Body of pancreas (tissue), 4 donors: ENCODE measurements at regions not wholly inside any gene's neighbourhood (a gene's known extent, or its start where the extent isn't known, plus 50 kb on each side); places are given as distances from the start of the nearest gene placed in this dataset.

Experiments used
- ATAC-seq: fragments of 150-250 bp; one replicate; pipeline ENCODE4 v1.9.1; 2016
- DNase-seq, 4 donors: peaks; one replicate each; pipeline ENCODE4 v3.0.0-alpha.2; 2019
- H3K27ac ChIP-seq, 4 donors: fragments of 200-600 bp; sonication (generic); 1 replicate in 3 of 4; 2 replicates in 1 of 4; pipeline versions ENCODE4 v1.5.1 to v1.6.1; 2016 to 2019; ENCODE audit warnings: mild to moderate bottlenecking in 1 of 4, mixed read lengths in 1 of 4, moderate library complexity in 1 of 4
- H3K27me3 ChIP-seq, 2 donors: fragments of 200-600 bp; sonication (generic); one replicate each; pipeline ENCODE4 v1.6.0; 2016; ENCODE audit warnings: mild to moderate bottlenecking in 1 of 2
- H3K36me3 ChIP-seq, 2 donors: fragments of 200-600 bp; sonication (generic); replicated peaks in 1 of 2; 2 replicates each; pipeline ENCODE4 v1.5.1; 2016; ENCODE audit warnings: low read depth in 2 of 2; ENCODE audit not compliant: insufficient read depth in 1 of 2
- H3K4me1 ChIP-seq: fragments of 200-600 bp; sonication (generic); one replicate; pipeline ENCODE4 v1.6.0; 2016
- H3K4me3 ChIP-seq, 2 donors: fragments of 200-600 bp; sonication (generic); 1 replicate in 1 of 2; 2 replicates in 1 of 2; pipeline ENCODE4 v1.5.1; 2016 to 2019
- H3K9me3 ChIP-seq, 3 donors: fragments of 200-600 bp; sonication (generic); 1 replicate in 2 of 3; 2 replicates in 1 of 3; pipeline ENCODE4 v1.5.1; 2016
- CTCF ChIP-seq, 7 experiments: fragments of 450-650 bp in 4 of 7; fragments of 200-600 bp in 3 of 7; sonication (generic) in 3 of 7; IDR thresholded peaks; one replicate each; pipeline ENCODE4 v1.5.1; 2016 to 2019; ENCODE audit warnings: antibody characterized with exemption in 7 of 7
- POLR2A ChIP-seq, 3 donors: fragments of 450-650 bp; IDR thresholded peaks; one replicate each; pipeline ENCODE4 v1.6.1; 2016; ENCODE audit warnings: antibody characterized with exemption in 3 of 3, mild to moderate bottlenecking in 2 of 3
- WGBS, 2 donors: methylation state at CpG; one replicate each; pipeline ENCODE4 v1.1.5; 2017; 5-methylcytosine and 5-hydroxymethylcytosine counted together
- intact Hi-C: fragments of 100-400 bp; cut with DNase I; formaldehyde crosslinking; loops from one replicate; pipeline ENCODE4 v1.15.1; 2023

GRCh38 chr3:194744826-194745225 is 59.1 kb downstream of the FAM43A start:
- peaks cover 10% of the 10 kb centered on the region for H3K4me1 ChIP-seq
- intact Hi-C loops, result no loop called here
- DNase-seq (no peak), ATAC-seq (no peak)
- 74 to 76% methylated on average over 4 of the region's 4 CpGs for WGBS, 2 donors
- H3K27me3 ChIP-seq, result no peaks in the 10 kb centered on the region
- H3K4me3 ChIP-seq, result no peak overlapping the region
- no peaks in the 10 kb centered on the region for H3K9me3 ChIP-seq
- no peaks in the 10 kb centered on the region for H3K36me3 ChIP-seq
- H3K27ac ChIP-seq, result no peak overlapping the region
- TF ChIP-seq CTCF (IDR thresholded peaks at IDR 0.05), result no peak
- TF ChIP-seq POLR2A (IDR thresholded peaks at IDR 0.05), result no peak

- Histone ChIP-seq H3K9me3 (no peaks in the 10 kb centered on the region), H3K27me3 (no peaks in the 10 kb centered on the region), H3K27ac (no peak overlapping the region), H3K36me3 (no peaks in the 10 kb centered on the region), H3K4me3 (no peak overlapping the region), H3K4me1 (peaks cover 8% of the 10 kb centered on the region)
- no peak for TF ChIP-seq CTCF (IDR thresholded peaks at IDR 0.05)
- no peak for TF ChIP-seq POLR2A (IDR thresholded peaks at IDR 0.05)
- DNase-seq (no peak), ATAC-seq (no peak)
- intact Hi-C loops, result no loop called here
- 76 to 81% methylated on average over 9 of the region's 9 CpGs for WGBS, 2 donors
Measured at GRCh38 chr3:194745422-194746184, 59.9 kb downstream of the FAM43A start.

GRCh38 chr3:194748225-194748624 is 62.5 kb downstream of the FAM43A start:
- H3K36me3 ChIP-seq, result no peaks in the 10 kb centered on the region
- ATAC-seq, result no peak
- no peaks in the 10 kb centered on the region for H3K9me3 ChIP-seq
- no peaks in the 10 kb centered on the region for H3K27me3 ChIP-seq
- no peak for DNase-seq
- intact Hi-C loops, result no loop called here
- no peak overlapping the region for H3K27ac ChIP-seq
- TF ChIP-seq POLR2A (IDR thresholded peaks at IDR 0.05) (no peak), CTCF (IDR thresholded peaks at IDR 0.05) (no peak)
- WGBS, 2 donors, result 35 to 36% methylated on average over 9 to 19 of the region's 19 CpGs
- no peak overlapping the region for H3K4me3 ChIP-seq
- H3K4me1 ChIP-seq, result peaks cover 4% of the 10 kb centered on the region

- Histone ChIP-seq H3K27ac (no peak overlapping the region), H3K4me1 (peaks cover 4% of the 10 kb centered on the region), H3K27me3 (no peaks in the 10 kb centered on the region), H3K4me3 (no peak overlapping the region), H3K9me3 (no peaks in the 10 kb centered on the region), H3K36me3 (no peaks in the 10 kb centered on the region)
- TF ChIP-seq CTCF (IDR thresholded peaks at IDR 0.05), result no peak
- TF ChIP-seq POLR2A (IDR thresholded peaks at IDR 0.05), result no peak
- ATAC-seq, result no peak
- intact Hi-C loops, result no loop called here
- 53 to 64% methylated on average over 6 to 17 of the region's 17 CpGs for WGBS, 2 donors
- DNase-seq, result no peak
Measured at GRCh38 chr3:194749631-194750490, 64.2 kb downstream of the FAM43A start.
